Skeletal muscle tissue (tissue), 3 donors: ENCODE measurements at regions not wholly inside any gene's neighbourhood (a gene's known extent, or its start where the extent isn't known, plus 50 kb on each side); places are given as distances from the start of the nearest gene placed in this dataset.
"Not testable (repeated sequence)": the region's sequence is repeated elsewhere in the genome, so short reads cannot be mapped to it uniquely, and the experiment has no call there.

Experiments
- H3K27ac ChIP-seq: one replicate; pipeline ENCODE4 v1.7.0; 2013; ENCODE audit warnings: mild to moderate bottlenecking, low read depth, low read length, inconsistent platforms
- H3K27me3 ChIP-seq, 3 donors: one replicate each; pipeline ENCODE4 v1.7.0; 2013; ENCODE audit warnings: low read length in 3 of 3; ENCODE audit not compliant: control insufficient read depth in 3 of 3, insufficient read depth in 3 of 3
- H3K36me3 ChIP-seq, 3 donors: one replicate each; pipeline ENCODE4 v1.7.0; 2013; ENCODE audit warnings: low read length in 3 of 3; ENCODE audit not compliant: control insufficient read depth in 3 of 3, insufficient read depth in 3 of 3
- H3K4me1 ChIP-seq, 3 donors: one replicate each; pipeline ENCODE4 v1.7.0; 2013; ENCODE audit warnings: low read length in 3 of 3, mild to moderate bottlenecking in 3 of 3; ENCODE audit not compliant: control insufficient read depth in 3 of 3, insufficient read depth in 3 of 3
- H3K4me3 ChIP-seq, 3 donors: one replicate each; pipeline ENCODE4 v1.7.0; 2013; ENCODE audit warnings: low read length in 3 of 3
- H3K9ac ChIP-seq, 3 donors: one replicate each; pipeline ENCODE4 v1.7.0; 2013; ENCODE audit warnings: low read length in 3 of 3, mild to moderate bottlenecking in 3 of 3, moderate library complexity in 2 of 3, low read depth in 1 of 3
- H3K9me3 ChIP-seq, 3 donors: one replicate each; pipeline ENCODE4 v1.7.0; 2013; ENCODE audit warnings: low read length in 3 of 3; ENCODE audit not compliant: control insufficient read depth in 3 of 3
- donor health status: Osteomylitis.

GRCh38 chr5:54377339-54377738 lies 67.0 kb upstream of the ARL15 start:
- not testable (repeated sequence) for H3K27me3 ChIP-seq, H3K27ac ChIP-seq, H3K9me3 ChIP-seq, H3K9ac ChIP-seq, H3K36me3 ChIP-seq, H3K4me3 ChIP-seq, H3K4me1 ChIP-seq

DNA sequence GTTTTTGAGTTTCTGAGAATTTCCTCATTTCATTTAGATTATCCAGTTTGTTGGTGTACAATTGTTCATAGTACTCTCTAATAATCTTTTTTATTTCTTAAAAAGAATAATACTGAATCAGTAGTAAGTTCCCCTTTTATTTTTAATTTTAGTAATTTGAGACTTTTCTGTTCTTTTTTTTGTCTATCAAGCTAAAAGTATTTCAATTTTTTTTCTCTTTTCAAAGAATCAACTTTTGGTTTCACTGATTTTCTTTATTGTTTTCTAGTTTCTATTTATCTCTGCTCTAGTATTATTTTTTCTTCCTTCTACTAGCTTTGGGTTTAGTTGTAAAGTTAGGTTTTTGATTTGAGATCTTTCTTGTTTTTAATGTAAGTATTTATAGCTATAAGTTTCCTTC lies 60.6 kb upstream of the ARL15 start:
- H3K27me3 ChIP-seq = no peaks in the 10 kb centered on the region
- H3K27ac ChIP-seq = no peak overlapping the region
- no peaks in the 10 kb centered on the region for H3K36me3 ChIP-seq
- no peak overlapping the region for H3K4me3 ChIP-seq
- H3K4me1 ChIP-seq = no peaks in the 10 kb centered on the region
- H3K9me3 ChIP-seq = no peaks in the 10 kb centered on the region
- H3K9ac ChIP-seq = no peak overlapping the region

- no peaks in the 10 kb centered on the region for H3K36me3 ChIP-seq
- no peak overlapping the region for H3K27ac ChIP-seq
- no peak overlapping the region for H3K4me3 ChIP-seq
- H3K4me1 ChIP-seq = no peaks in the 10 kb centered on the region
- no peak overlapping the region for H3K9ac ChIP-seq
- no peaks in the 10 kb centered on the region for H3K27me3 ChIP-seq
- no peaks in the 10 kb centered on the region for H3K9me3 ChIP-seq
These were observed 57.5 kb upstream of the ARL15 start for GRCh38 chr5:54367844-54368243.

DNA sequence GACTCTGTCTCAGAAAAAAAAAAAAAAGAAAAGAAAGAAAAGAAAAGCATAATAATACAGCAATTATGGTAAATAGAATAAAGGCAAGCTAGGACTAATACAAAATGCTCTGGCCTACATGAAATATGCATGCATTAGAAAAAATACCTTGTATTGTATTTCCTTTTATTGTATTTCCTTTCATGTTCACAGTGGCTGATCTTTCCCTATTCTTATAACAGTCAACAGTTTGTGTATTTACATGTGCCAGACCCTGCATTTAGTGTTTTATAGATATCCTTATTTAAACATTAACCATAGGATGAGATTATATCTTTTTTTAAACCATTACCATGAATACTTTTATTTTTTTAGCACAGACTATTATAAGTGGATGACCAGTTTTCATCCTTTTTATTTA lies 56.3 kb upstream of the ARL15 start:
- H3K27me3 ChIP-seq = no peaks in the 10 kb centered on the region
- no peaks in the 10 kb centered on the region for H3K4me1 ChIP-seq
- no peak overlapping the region for H3K27ac ChIP-seq
- no peak overlapping the region for H3K9ac ChIP-seq
- no peak overlapping the region for H3K4me3 ChIP-seq
- no peaks in the 10 kb centered on the region for H3K9me3 ChIP-seq
- no peaks in the 10 kb centered on the region for H3K36me3 ChIP-seq

DNA sequence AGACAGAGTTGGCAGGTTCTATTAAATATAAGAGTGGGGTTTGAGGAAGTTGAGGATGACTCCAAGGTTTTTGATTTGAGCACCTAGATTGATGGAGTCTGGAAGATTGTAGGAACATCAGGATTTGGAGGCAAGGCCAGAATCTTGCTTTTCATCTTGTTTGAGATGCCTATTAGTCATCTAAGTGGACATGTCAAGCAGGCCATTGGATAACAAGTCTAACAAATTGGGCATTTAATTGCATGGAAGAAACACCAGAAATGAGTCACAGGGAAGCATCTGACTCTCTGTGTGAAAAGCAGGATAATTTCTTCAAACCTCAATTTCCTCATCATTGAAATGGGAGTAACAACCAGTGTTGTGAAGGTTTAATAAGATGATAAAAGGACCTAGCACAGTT lies 53.3 kb upstream of the ARL15 start:
- no peaks in the 10 kb centered on the region for H3K27me3 ChIP-seq
- H3K9ac ChIP-seq = no peak overlapping the region
- H3K27ac ChIP-seq = no peak overlapping the region
- no peak overlapping the region for H3K4me3 ChIP-seq
- H3K9me3 ChIP-seq = no peaks in the 10 kb centered on the region
- no peaks in the 10 kb centered on the region for H3K36me3 ChIP-seq
- H3K4me1 ChIP-seq = peaks cover 0 to 2% (median 0%) of the 10 kb centered on the region in 3 donors

DNA sequence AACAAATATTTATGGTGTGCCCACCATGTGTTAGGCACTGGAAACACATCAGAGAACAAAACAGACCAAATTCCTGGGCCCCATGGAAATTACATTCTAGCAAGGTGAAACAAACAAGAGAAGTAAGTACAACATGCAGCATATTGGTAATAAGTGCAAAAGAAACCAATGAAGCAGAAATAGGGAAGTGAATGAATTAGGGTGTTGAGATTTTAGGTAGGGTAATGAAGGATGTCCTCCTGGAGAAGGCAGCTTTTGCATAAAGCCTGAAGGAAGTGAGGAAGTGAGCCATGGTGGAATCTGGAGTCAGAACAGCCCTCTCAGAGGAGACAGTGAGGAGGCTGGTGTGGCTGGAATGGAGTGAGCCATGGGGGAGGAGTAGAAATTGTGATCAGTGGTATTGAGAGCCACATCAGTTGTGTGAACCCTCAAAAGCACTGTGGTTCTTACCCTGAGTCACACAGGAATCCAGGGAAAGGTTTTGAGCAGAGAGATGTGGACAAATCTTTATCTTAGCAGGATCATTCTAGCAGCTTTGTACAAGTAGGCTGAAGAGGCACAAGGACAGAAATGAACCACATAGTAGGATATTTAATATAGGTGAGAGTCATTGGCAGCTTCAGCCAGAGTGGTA lies 52.7 kb upstream of the ARL15 start:
- Histone ChIP-seq H3K4me3 (no peak overlapping the region), H3K9ac (no peak overlapping the region), H3K9me3 (no peaks in the 10 kb centered on the region), H3K36me3 (no peaks in the 10 kb centered on the region), H3K27me3 (no peaks in the 10 kb centered on the region), H3K27ac (no peak overlapping the region), H3K4me1 (peaks cover 0 to 2% (median 0%) of the 10 kb centered on the region in 3 donors)

- Histone ChIP-seq H3K36me3 (no peaks in the 10 kb centered on the region), H3K27ac (no peak overlapping the region), H3K4me1 (peaks cover 0 to 2% (median 0%) of the 10 kb centered on the region in 3 donors), H3K9me3 (no peaks in the 10 kb centered on the region), H3K27me3 (no peaks in the 10 kb centered on the region), H3K4me3 (no peak overlapping the region), H3K9ac (no peak overlapping the region)
These were observed 52.1 kb upstream of the ARL15 start for GRCh38 chr5:54362434-54362833.

GRCh38 chr5:54361691-54362411 lies 51.5 kb upstream of the ARL15 start:
- no peak overlapping the region for H3K9ac ChIP-seq
- H3K4me1 ChIP-seq = peaks cover 0 to 2% (median 0%) of the 10 kb centered on the region in 3 donors
- H3K27ac ChIP-seq = no peak overlapping the region
- H3K36me3 ChIP-seq = no peaks in the 10 kb centered on the region
- no peaks in the 10 kb centered on the region for H3K27me3 ChIP-seq
- H3K9me3 ChIP-seq = no peaks in the 10 kb centered on the region
- H3K4me3 ChIP-seq = no peak overlapping the region

DNA sequence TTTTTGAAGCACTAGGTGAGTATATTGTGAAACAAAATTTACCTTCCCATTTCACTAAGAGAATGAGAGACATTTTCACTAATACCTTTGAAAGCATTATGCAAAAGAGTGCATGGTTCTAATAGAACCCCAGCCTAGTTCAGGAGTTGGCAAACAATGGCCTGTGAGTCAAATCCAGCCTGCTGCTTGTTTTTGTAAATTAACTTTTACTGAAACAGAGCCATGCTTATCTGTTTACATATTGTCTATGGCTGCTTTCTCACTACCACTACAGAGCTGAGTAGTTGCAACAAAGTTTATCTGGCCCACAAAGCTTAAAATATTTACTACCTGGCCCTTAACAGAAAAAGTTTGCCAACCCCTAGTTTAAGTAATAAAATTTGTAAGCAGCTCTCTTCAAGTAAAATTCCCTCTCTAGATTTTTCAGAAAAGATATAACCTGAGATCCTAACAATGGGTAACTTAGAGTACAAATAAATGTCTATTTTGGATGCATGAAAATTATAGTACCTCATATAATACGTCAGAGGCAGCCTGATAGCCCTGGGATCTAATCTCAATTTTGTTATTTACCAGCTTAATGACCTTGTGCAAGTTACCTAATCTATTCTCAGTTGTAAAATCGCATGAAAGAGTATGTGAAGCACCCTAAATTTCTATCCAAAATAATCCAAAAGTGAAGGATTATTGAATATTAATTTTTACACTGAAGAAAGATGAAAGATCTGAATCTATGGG lies 50.7 kb upstream of the ARL15 start:
- Histone ChIP-seq H3K4me1 (peaks cover 0 to 2% (median 0%) of the 10 kb centered on the region in 3 donors), H3K4me3 (no peak overlapping the region), H3K27me3 (no peaks in the 10 kb centered on the region), H3K9me3 (no peaks in the 10 kb centered on the region), H3K36me3 (no peaks in the 10 kb centered on the region), H3K9ac (no peak overlapping the region), H3K27ac (no peak overlapping the region)
